ENCODE measurements at regions not wholly inside any gene's neighbourhood (a gene's known extent, or its start where the extent isn't known, plus 50 kb on each side); places are given as distances from the start of the nearest gene placed in this dataset.

GRCh38 chr21:43338951-43339350 lies 88.0 kb downstream of the SIK1 start:
- H3K4me3 Mint-ChIP-seq = peak overlapping the region in 1 of 3 experiments; percentile 14
- H3K27ac Mint-ChIP-seq = peak overlapping the region in 2 of 3 experiments; percentile 6 to 93
- peaks cover 6% of the 10 kb centered on the region for H3K9me3 Mint-ChIP-seq
- peaks cover 8% of the 10 kb centered on the region for H3K36me3 Mint-ChIP-seq (ENCODE audit: low read depth)
- TF ChIP-seq CTCF (IDR thresholded peaks at IDR 0.05; ENCODE audit: unreplicated experiment in 3 of 3) = no peak
- peaks cover 22% of the 10 kb centered on the region for H3K27me3 Mint-ChIP-seq (ENCODE audit: low read depth)
- peaks cover 35% of the 10 kb centered on the region for H3K4me1 Mint-ChIP-seq

DNA sequence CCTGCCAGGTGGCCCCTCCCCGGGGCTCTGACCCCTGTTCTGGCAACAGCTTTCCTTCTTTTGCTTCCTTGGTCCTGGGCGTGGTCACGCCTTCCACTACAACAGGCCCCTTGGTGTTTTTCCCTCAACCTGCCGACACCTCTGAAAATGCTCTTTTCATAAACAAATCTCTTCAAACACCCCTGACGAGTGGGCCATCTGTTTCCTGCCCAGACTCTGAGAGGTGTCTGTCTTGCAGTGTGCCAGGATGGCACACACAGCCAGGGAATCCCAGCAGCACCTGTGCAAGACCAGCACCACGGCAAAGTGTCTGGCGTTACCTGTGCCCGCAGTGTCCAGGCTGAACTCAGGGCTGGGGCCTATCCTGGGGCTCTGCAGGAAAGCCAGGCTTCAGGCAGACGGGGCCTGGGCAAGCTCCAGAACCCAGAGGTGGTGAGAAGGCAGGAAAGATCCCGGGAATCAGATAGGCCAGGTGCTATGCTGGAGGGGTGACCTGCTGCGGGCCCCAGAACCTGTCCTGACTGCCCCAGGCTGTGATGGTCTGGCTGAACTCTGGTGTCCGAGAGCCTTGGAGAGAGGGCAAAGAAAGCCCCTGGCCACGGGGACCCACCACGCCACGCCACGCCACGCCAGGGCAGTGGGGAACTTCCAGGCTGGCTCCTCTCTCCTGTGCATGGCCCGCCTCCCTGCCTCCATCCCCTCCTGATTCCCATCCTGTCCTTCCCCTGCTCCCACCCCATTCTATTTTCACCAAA lies 88.9 kb downstream of the SIK1 start:
- Mint-ChIP-seq H3K4me3 (peak overlapping the region in 1 of 3 experiments; percentile 35), H3K36me3 (ENCODE audit: low read depth) (peaks cover 8% of the 10 kb centered on the region)
- TF ChIP-seq CTCF (IDR thresholded peaks at IDR 0.05; ENCODE audit: unreplicated experiment in 3 of 3) = no peak

DNA sequence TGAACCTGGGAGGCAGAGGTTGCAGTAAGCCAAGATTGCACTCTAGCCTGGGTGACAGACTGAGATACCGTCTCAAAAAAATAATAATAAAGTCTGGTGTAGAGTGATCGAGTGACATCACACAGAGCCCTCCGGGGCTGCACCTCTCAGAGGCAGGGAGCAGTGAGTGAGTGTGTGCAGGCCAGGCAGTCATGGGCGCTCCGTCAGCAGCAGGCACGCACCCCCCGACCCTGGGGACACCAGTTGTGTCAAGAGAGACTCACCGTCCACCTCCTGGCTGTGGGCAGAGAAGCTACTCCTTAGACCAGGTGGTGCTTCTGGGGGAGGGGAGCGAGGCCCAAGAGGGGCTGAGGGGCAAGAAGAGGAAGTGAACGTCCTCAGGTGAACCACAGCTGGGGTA lies 91.8 kb downstream of the SIK1 start:
- H3K4me1 Mint-ChIP-seq = peaks cover 44% of the 10 kb centered on the region
- H3K9me3 Mint-ChIP-seq = peaks cover 6% of the 10 kb centered on the region
- no peak overlapping the region for H3K4me3 Mint-ChIP-seq
- H3K36me3 Mint-ChIP-seq (ENCODE audit: low read depth) = peaks cover 8% of the 10 kb centered on the region
- no peak for TF ChIP-seq CTCF (IDR thresholded peaks at IDR 0.05; ENCODE audit: unreplicated experiment in 3 of 3)
- peaks cover 26% of the 10 kb centered on the region for H3K27me3 Mint-ChIP-seq (ENCODE audit: low read depth)
- H3K27ac Mint-ChIP-seq = peak overlapping the region in 1 of 3 experiments; percentile 95

More for the DNA sequence above, 88.9 kb downstream of the SIK1 start:
- H3K4me1 Mint-ChIP-seq = peaks cover 40% of the 10 kb centered on the region
- peaks cover 30% of the 10 kb centered on the region for H3K27me3 Mint-ChIP-seq (ENCODE audit: low read depth)
- peaks cover 6% of the 10 kb centered on the region for H3K9me3 Mint-ChIP-seq
- no peak overlapping the region for H3K27ac Mint-ChIP-seq

GRCh38 chr21:43334214-43334958 lies 92.5 kb downstream of the SIK1 start:
- Mint-ChIP-seq H3K4me1 (peaks cover 43% of the 10 kb centered on the region), H3K27me3 (ENCODE audit: low read depth) (peaks cover 26% of the 10 kb centered on the region), H3K4me3 (peak overlapping the region in 1 of 3 experiments; percentile 27), H3K36me3 (ENCODE audit: low read depth) (peaks cover 8% of the 10 kb centered on the region), H3K9me3 (peaks cover 6% of the 10 kb centered on the region), H3K27ac (peak overlapping the region; percentile 6 to 95 (median 95))
- TF ChIP-seq CTCF (IDR thresholded peaks at IDR 0.05; ENCODE audit: unreplicated experiment in 3 of 3) = no peak

GRCh38 chr21:43333298-43334062 lies 93.5 kb downstream of the SIK1 start:
- peaks cover 26% of the 10 kb centered on the region for H3K27me3 Mint-ChIP-seq (ENCODE audit: low read depth)
- H3K27ac Mint-ChIP-seq = peak overlapping the region; percentile 91 to 95 (median 95)
- peaks cover 6% of the 10 kb centered on the region for H3K9me3 Mint-ChIP-seq

More at GRCh38 chr21:43333298-43334062, 93.5 kb downstream of the SIK1 start:
- peak overlapping the region; percentile 34 to 73 (median 57) for H3K4me3 Mint-ChIP-seq
- no peak for TF ChIP-seq CTCF (IDR thresholded peaks at IDR 0.05; ENCODE audit: unreplicated experiment in 3 of 3)
- H3K36me3 Mint-ChIP-seq (ENCODE audit: low read depth) = peaks cover 8% of the 10 kb centered on the region
- H3K4me1 Mint-ChIP-seq = peaks cover 41% of the 10 kb centered on the region
